ENCODE measurements at regions not wholly inside any gene's neighbourhood (a gene's known extent, or its start where the extent isn't known, plus 50 kb on each side); places are given as distances from the start of the nearest gene placed in this dataset.

DNA sequence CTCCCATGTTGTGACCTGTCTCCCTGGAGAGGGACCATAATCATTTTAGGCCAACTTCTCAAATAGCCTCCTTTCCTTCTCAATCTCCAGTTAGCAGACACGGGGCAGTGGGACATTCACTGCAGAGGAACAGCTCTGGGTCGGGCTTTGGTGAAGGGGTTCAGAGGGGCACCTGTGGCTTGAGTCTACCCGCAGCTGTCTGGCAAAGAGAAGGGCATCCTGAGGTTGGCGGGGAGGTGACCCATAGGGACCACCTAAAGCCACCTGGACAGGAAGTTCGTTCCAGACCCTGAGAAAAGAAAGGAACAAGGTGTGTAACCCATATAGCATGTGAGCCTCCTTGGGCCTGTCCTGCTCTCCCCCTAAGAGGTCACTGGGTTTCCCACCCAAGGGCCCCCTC is 155.0 kb downstream of the OAT start:
- DNase-seq = no peak

DNA sequence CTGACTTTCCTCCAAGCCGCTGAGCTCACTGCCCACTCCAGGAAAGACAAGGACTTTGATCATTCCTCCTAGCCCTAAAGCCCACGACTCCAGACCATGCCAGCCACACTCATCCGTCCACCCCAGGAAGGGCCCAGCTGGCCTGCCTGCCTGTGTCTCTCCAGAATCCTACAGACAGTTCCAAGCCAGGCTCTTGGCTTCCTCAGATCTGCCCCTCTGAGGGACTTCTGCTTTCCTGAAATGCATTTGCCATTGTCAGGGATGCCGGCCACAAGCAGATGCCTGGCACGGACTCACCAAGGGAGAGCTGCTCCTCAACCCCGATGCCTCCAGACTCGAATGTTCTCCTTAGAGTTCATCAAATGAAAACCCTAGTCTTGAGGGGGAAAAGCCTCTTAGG is 155.8 kb downstream of the OAT start:
- DNase-seq = no peak

DNA sequence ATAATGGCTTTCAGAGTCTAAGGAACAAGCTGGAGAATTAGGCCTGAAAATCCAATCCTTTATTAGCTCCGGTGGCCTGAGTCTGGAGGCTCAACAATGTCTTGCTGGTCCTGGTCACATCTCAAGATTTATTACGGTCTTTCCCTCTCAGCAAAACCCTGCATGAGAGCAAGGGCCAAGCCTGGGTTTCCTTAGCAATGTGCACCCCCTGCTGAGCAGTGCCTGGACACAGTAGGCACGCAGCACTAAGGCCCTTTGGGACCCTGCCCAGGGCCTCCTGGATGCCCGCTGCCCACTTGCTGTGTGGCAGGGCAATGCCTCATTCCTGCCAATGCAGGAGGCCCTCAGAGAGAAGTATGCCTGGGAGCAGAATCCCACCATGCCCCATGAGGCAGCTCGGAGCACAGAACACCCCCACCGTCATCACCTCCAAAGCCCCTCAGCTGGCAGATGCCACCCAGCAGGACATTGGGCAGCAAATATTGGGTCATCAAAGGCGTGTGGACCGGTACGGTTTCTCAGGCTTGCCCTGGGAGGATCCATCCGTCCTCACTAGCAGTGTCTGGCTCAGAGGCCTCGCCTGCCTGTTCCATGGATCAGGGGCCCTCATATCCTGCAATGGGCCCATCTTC is 156.4 kb downstream of the OAT start:
- no peak for DNase-seq

DNA sequence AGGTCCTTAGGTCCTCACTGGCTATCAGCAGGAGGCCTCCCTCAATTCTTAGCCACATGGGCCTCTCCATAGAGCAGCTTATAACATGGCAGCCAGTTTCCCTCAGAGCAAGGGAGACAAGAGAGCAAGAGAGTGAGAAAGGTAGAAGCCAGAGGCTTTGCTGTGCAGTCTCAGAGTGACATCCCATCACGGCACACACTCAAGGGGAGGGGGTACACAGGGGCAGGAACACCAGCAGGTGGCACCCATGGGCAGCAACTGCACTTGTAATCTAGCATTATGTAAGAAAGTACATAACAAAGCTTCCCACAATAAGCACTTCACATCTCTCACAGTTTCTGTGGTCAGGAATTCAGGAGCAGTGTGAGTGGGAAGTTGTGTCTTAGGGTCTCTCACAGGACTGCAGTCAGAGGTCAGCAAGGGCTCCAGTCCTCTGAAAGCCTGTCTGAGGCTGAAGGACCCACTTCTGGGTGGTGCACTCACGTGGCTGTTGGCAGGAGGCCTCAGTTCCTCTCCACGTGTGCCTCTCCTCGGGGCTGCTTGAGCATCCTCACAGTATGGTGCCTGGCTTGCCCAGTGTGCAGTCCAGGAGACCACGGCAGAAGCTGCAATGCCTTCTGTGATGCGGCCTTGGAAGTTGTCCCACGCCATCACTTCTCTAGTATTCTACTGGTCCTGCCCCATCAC is 159.4 kb downstream of the OAT start:
- DNase-seq = no peak

DNA sequence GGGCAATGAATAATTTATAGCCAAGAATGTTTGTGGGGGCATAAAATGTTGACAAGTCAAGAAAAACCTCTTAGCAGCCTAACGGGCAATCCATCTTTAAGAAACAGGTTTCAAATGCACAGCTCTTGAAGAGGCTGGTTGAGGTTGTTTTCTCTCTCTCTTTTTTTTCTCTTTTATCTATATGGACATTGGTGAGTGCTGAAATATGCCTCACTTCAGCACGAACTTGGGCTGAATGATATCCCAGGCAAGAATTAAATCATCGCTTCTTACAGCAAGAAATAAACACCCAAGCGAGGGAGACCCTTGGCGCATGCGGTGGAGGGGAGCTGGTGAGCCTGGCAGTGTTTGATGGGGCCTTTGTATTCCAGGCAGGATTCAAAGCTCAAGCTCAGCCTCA is 160.9 kb downstream of the OAT start:
- DNase-seq = no peak

DNA sequence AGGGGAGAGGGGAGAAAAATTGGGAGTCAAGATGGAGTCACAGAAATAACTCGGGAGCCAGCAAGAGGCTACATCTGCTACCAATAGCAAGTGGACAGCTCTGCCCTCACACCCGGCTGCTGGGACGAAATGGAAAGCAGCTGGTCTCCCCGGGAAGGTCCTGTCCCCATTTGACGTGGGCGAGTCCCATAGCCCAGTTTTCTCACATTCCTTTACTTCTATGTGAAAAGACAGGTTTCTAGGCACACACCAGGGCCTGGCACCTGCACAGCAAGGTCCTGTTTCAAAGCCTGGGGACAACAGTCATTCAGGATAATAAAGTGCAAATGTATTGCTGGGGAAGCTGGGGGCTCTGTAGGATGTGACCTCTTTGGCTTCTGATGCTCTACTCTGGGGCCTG is 162.6 kb downstream of the OAT start:
- no peak for DNase-seq

DNA sequence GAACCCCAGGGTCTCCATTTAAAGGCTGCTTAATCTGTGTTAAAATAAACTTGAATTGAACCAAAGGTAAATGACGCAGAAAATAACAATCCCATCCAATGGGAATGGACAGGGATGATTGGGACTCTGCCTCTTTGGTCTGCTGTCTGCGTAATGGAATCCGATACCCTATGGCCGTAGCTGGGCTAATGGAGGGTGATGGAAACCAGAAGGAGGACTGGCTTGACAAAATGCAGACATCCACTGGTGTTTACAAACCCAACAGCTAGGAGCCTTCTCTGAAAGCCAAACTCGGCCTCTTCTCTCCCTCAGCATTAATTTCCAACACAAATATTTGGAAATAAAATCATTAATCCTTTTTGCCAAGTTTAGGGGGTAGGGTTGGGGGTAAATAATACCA is 162.2 kb upstream of the CHST15 start:
- no peak for DNase-seq

DNA sequence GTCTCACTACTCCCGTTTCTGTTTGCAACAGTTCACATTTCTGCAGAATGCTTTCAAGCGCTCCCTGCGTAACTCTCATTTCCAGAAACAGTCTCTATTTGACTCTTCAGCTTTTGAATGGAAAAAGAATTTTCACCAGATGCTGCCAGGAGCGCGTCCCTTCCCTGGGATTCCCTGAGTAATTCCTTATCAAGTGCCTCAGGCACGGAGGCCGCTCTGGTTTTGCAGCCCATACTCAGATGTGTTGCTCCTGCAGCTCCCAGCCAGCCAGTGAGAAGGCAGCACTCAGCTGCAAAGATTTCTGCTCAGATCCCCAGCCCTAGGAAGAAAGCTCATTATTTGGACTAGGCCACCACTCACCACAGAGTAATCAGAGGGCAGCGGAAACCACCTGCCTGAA is 161.1 kb upstream of the CHST15 start:
- DNase-seq = no peak

DNA sequence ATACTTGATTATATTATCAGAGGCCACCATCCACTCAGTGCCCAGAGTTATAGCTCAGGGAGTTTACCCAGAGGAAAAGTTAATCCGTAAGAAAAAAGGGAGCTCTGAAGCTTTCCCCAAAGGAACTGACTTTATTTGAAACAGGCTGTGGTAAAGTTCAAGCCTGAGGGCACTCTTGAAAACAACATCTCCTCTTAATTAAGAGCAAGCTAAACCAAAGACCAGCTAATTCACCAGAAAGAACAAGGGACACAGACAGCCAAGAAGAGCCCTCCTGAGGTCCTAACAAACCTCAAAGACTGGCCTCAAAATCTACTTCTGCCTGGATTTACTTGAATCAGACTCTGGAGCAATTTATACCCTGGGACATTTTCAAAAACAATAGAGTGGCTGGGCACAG is 159.6 kb upstream of the CHST15 start:
- DNase-seq = no peak

DNA sequence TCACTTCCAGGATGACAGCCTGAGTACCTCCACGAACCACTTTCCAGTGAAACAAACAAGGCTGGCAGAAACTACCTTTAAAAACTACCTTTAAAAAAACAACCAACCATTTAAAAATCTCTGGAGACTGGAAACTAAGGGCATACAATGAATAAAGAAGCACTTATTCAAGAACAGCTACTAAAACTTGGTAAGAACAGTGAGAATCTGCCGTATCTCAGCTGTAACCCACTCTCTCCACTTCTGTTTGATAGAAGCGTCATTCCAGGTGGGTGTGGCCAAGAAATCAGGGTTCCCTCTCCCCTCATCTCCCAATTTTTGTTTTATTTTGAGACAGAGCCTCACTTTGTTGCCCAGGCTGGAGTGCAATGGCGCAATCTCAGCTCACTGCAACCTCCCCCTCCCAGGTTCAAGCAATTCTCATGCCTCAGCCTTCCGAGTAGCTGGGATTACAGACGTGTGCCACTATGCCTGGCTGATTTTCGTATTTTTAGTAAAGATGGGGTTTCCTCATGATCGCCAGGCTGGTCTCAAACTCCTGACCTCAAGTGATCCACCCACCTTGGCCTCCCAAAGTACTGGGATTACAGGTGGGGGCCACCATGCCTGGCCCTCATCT is 158.8 kb upstream of the CHST15 start:
- no peak for DNase-seq

DNA sequence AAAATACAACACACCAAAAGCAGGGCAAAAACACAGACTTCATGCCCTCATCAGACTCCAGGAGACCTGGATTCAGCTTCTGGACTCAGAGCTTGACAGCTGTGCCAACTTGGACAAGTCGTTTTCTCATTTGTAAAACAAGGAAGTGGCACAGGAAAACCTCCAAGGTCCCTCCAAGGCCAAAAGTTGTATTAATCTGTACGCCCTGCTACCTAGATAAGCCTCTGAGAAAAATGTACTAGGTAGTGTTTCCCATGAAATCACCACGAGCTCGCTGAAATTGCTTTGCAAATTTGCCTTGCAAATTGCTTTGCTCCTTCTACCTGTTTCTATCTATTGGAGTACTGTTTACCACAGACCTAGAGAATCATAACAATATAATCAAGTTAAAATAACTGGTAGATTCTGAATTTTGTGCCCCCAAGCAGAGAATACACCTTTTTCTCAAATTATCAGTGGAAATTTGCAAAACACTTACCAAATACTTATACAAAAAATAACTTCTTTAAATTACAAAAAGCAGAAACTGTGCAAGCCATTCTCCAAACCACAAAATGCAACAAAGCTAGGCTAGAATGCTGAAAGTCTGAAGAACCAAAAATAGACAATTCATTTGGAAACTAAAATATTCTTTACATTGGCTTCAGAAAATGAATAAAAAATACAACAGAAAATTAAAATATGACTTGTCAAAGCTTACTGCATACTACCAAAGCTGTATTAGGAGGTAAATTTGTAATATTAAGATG is 158.1 kb upstream of the CHST15 start:
- no peak for DNase-seq

DNA sequence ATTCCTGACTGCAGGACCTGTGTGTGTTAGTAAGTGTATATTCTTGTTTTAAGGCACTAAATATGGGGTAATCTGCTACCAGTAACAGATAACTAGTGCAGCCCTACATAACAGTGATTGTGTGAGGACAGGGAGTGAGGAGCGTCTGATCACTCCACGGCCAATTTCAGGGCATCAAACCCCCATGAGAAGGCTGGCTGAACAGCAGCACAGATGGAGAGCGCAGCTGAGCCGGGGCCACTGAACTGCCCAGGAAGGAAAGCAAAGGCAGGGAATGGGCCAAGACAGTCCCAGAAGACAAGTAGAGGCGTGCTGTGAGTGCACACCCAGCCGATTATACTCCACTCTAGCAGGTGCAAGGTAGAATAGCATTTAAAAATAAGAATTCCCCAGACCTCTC is 157.1 kb upstream of the CHST15 start:
- DNase-seq = no peak

DNA sequence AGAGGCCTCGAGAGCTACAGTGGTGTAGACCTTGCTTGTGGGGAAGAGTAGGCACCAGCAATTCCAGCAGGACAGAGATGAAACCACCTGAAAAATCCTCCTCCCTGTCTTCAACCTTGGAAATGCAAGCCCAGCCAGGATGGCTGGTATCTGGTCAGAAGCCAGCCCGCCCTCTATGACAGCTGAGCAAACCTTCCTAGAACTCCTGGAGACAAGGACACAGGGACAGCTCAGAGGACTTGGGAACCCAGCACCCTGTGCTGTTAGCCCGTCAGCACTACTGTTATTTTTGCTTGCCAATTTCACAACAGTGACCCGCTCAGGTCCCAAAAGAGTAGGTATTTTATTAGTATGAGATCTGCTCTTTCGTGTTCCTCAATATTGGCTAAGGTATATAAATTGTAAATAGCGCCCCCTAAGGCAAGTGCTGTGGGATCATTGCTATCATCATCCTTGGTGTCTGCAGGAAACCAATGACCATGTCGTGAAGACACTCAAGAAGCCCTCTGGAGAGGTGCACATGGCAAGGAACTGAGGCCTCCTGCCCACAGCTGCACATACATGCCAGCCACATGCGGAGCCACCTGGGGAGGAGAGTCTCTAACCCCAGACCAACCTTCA is 156.5 kb upstream of the CHST15 start:
- no peak for DNase-seq

DNA sequence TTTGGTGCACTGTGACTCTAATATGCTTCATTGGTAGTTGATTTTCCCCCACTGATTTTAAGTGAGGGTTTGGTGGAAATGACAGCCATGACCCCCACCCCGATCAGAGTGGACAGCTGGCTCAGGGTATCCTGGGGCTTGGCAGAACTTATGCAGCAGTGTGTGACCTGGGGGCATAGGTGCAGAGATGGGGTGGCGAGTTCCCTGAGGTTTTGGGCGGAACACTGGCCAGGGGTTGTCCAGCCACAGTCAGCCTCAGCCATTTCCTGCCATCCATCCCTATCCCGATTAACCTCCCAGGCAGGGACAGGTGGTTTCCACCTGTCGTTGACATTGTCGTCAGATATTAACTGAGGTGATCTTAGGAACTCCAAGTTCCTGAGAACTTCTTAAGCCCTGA is 155.8 kb upstream of the CHST15 start:
- no peak for DNase-seq

DNA sequence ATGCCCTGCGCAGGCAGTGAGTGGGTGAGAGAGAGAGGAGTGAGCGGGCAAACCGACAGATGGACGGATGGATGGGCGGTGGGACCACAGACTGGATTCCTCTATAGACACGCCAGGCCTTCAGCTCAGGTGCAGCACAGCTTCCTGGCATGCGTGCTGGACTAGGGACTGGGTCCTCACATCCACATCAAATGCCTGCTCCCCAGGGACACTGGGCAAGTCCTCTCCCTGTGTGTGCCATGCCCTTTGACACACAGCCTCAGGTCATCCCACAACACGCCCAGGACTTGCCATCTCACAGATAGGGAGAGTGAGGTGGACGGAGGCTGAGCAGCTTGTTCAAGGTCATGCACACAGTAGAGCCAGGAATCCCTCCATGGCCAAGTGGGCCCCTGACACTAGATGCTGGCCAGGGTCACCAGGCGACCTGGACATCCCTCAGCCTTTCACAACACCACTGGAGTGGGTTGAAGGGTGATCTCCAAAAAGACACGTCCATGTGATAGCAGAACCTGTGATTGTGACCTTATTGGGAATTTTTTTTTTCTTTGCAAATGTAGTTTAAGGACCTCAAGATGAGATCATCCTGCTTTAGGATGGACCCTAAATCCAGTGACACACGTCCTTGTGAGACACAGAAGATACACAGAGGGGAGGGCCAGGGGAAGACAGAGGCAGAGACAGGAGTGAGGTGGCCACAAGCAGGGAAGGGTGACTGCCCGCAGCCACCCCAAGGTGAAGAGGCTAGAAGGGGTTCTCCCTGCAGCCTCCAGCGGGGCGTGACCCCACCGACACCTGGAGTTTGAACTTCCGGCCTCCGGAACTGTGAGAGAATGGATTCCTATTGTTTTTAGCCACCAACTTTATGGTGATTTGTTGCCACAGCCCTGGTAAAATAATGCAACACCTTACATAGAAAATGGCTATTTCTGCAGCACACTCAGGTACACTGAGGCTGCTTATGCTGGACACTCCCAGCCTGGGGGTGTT is 155.0 kb upstream of the CHST15 start:
- no peak for DNase-seq

DNA sequence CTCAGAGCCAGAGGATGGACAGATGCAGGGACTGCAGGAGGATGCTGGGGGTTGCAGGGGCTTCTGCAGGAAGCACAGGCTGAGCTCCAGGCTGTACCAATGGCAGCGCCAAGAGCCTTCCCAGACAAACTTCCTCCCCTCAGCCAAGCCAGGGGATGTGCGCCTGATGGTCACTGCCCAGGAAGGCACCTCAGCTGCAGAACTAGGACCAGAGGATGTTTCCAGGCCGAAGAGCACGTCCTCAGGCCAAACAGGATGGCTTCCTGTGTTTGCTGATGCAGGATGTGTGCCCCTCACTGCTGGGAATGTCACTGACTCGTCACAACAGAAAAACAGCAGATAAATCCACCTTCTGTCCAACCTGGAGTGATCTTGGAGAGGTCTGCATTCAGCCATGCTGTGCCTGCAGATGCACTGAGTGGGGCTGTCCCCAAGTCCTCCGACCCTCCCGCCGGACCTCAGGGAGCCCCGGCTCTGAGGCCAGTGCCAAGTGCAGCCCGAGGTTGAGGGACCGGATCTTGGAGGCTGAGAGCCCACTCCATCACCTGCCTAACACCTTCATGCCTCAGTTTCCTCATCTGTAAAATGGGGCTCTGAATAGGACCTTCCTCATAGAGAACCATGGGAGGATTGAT is 152.5 kb upstream of the CHST15 start:
- DNase-seq = no peak

DNA sequence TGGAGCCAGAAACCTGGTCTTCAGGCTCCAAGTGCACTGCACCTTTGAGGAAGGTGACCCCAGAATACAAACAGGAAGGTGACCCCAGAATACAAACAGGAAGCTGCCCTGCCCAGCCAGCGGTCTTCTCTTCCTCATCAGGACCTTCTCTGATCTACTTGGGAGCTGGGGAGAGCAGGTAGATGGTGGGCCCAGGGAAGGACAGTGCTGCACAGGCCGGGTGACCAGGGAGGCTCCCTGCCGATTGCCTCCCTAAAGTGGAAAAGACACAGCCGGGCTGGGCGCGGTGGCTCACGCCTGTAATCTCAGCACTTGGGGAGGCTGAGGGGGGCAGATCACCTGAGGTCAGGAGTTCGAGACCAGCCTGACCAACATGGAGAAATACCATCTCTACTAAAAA is 151.8 kb upstream of the CHST15 start:
- DNase-seq = no peak

DNA sequence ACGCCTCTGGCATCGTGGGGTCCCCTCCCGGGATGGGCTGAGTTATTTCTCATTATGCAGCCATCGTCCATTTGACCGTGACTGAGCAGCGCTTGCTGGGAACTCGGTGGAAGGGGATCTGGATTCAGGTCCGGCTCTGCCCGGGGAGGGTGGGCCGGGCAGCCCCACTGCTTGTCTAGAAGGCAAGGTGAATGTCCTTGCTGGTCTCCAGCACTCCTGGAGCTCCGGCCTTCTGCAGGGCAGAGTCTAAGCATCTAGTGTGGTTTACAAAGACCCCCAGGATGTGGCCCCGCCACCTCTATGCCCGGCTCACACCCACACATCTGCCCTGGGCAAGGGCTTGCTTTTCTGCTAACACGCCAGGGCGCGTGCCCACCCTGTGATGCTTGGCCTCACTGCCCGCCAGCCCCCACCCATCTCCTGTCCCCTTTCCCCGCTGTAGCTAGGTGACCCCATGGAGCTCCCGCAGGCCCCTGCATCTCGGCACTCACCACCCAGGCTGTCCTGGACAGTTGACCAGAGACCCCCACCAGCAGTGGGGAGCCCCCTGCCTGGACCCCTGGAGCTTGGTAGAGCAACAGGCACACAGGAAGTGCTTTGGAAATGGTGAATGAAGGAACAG is 151.0 kb upstream of the CHST15 start:
- DNase-seq = no peak

DNA sequence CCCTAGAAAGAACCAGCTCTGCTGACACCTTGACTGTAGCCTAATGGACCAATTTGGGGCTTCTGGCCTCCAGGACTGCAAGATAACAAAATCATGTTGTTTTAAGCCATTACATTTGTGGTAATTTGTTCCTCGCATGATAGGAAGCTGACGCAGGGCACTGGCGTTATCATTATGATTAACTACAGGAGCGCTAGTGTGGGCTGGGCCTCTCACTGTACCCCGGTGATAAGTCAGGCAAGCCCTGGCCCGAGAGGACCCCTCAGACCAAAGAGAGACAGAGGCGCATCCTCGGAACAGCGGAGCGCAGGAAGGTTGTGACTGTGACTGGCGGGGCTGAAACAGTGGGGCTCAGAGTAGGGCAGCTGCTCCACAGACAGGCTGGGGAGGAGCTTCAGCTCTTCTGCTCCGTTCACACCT is 150.3 kb upstream of the CHST15 start:
- DNase-seq = no peak

DNA sequence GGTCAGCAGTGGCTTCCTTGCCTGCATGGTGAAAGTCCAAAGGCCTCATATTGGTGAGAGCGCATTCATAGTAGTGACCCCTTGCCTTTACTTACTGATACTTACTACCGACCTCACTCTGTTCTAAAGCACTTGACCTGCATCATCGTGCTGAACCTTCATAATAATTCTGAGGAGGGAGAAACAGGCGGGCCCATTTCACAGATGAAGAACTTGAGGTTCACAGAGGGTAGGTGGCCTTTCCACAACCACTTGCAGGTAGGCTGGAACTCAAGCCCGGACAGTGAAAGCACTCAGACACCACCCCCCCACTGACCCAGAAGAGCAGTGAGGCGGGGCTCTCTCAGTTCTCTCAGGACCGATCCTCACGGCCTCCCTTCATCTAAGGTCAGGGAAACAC is 149.4 kb upstream of the CHST15 start:
- no peak for DNase-seq

DNA sequence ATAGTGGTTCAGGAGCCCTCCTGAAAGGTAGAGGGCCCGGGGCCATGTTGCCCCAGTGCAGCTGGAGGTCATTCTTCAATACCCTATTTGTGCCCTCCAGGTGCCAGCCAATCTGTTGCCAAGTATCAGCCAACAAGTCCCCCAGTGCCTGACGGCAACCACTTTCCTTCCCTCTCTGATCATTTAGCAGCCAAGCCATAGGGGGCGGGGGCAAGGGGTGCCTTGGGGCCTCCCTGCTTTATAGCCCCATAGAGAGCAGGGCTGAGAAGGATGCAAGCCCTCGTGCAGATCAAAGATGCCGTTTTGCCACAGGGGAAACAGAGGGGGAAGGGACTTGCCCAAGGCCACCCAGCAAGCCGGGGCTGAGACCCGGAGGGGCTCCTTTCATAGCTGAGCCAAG is 149.0 kb upstream of the CHST15 start:
- DNase-seq = no peak
